Hematopoietic multipotent progenitor cell (in vitro differentiated cells): ENCODE measurements at regions not wholly inside any gene's neighbourhood (a gene's known extent, or its start where the extent isn't known, plus 50 kb on each side); places are given as distances from the start of the nearest gene placed in this dataset.
"Not testable (repeated sequence)": the region's sequence is repeated elsewhere in the genome, so short reads cannot be mapped to it uniquely, and the experiment has no call there.

Source experiments
- DNase-seq, 3 donors: peaks; one replicate each; pipeline ENCODE4 v3.0.0-alpha.2; 2011 to 2015; ENCODE audit warnings: low read depth in 2 of 3, low spot score in 2 of 3

DNA sequence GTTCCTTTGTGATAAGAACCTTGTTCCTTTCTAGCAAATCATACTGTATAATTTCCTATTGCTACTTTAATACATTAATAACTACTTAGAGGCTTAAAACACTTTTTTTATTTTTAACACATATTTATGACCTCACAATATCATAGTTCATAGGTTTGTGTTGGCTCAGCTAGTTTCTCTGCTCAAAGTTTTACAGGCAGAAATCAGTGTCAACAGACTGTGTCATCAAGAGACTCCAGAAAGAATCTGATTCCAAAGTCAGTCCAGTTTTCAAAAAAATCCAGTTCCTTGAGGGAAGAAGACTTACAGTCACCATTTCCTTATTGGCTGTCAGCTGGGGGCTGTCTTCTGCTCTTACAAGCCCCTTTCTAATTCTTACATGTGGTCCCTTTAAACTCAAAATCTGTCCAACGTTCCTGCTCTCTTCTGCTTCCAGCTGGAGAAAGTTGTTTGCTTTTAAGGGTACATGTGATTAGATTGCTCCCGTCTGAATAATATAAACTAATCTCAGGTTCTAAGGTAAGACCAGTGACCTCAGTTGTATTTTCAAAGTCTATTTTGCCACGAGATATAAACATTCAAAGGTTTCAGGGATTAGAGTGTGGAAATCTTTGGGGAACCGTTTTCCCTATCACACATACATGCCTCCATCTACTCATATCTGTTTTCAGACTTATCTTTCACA, 267.3 kb upstream of the SLITRK5 start:
- DNase-seq: no peak

DNA sequence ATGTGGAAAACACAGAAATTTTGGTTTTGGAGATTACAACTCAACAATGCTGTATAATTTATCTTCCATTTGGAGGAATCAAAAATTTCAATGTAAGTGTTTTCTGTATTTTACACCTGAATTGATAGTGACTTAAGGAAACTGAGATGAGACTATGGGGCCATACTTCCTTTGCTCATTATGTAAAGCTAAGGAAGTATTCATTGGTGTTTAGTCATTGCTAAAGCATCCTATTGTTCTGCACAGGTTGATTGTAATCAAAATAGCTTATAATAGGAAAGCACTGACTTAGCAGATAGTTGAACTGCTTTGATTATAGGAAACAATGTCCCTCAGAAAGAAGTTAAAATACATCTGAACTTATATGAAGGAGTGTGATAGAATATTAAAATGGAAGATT, 244.4 kb upstream of the SLITRK5 start:
- no peak for DNase-seq

DNA sequence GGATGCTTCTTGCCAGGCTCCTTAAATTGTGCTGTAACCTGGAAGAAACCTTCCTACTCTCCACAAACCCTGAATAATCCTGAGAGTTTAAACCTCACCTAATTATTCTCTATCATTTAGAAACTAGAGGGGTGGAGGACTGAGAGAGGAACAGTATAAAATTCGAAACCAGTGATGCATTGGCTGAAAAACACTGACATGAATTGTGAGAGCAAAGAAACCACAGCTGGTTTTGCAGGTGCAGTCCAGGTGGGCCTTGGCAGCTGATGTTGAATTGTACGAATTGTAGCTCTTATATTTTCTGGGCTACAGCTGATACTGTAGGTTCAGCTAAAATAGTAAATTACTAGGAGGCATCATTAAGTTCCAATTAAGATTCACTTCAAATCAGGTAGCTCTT, 227.0 kb upstream of the SLITRK5 start:
- no peak for DNase-seq

DNA sequence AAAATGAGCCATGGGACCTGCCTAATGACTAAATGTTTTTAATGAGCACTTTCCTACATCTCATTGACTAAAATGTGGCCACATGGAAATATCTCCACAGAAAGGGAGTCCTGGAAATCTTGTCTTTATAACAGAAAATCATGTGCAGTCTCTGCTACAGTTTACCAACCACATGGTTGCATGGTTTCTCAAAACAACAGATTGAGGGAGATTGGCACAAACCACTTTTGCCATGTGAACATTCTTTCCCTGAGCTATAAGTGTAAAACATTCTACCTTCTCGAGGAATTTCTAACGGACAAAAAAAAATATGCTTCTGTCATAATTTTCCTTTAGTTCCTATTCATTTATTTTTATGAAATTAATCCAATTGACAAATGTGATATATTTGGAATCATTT, 218.9 kb upstream of the SLITRK5 start:
- no peak for DNase-seq

DNA sequence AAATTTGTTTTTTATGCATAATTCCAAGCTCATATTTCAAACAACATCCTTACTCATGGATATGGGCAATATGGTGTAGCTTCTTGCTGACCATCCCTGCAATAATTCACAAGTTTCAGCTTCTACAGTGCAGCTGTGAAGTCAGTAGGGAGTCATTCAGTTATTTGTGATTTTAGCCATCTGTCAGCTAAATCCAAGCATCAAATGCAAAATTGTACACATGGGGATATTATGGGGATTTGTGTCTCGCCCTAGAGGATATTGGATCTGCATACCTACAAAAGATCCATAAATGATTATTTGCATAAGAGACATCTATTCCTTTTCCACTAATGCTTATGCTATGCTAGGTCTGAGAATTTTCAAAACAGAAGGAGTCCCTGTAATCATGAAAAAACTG, 217.9 kb upstream of the SLITRK5 start:
- DNase-seq: no peak

DNA sequence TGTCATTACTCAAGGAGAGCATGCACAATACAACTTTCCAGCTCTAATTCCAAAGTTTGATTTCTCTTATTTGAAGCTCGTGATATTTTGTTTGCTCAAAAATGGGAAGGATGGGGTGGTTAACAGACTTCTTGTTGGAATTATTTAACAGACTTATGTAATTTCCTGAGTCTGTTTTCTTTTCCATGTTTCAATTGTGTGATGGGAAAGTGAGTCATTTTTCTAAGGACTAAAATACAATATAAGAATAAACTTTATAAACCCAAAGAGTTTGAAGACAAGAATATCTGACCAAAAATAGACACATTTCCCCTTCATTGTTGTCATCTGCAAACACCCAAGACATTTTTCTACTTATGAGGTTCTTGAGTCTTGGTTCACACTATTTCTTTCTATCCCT, 211.8 kb upstream of the SLITRK5 start:
- no peak for DNase-seq

DNA sequence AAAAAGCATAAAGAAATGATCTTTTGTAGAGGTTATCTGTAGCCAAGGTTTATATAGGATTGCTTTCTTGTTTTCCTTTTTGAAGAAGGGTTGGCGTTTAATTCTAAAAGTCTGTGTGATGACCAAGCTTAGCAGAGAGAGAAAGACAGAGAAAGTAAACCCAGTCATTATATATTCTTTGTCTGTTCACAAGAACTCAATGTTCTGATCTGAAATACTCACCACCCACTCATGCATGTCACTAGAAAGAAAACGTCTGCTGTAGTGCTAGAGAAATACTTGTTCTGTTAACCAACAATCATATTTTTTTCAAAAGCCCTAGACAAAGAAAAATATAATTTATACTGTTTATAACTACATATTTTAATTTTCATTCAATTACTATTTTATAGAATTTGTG, 173.7 kb upstream of the SLITRK5 start:
- no peak for DNase-seq

DNA sequence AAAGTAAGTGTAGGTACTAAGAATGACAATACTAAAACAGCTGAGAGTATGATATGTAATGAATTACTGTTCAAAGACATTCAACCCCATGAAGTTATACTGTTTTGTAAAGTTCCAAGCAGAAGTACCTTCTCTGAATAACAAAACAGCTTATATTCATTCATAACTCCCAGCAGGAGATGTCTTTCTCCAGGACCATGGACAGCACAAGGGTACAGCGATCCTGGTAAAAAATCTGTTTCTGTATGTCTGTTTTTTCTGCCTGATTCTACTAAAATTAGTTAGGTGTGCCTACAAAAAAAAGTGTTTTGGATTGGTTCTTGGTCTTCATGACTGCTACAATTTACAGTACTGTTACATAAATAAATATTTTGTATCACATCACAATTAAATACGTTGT, 172.5 kb upstream of the SLITRK5 start:
- DNase-seq: peak in 1 of 3 donors; percentile 5

DNA sequence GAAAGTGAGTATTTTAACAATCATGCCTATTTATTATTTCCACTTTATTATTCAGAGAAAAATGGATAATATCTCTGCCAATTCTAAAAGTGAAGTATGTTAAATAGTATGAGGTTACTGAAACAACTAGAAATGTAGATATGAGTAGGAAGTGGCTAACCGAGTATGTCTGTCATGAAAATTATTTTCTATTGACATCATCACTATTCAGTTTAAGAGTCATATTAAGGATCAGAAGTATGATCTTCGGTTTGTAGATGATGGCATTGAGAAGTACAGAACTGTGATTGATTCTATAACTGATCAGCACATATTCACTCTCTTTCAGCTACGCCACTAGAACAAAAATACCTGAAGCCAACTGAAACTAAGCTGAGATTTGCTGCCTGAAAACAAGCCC, 146.4 kb upstream of the SLITRK5 start:
- no peak for DNase-seq

DNA sequence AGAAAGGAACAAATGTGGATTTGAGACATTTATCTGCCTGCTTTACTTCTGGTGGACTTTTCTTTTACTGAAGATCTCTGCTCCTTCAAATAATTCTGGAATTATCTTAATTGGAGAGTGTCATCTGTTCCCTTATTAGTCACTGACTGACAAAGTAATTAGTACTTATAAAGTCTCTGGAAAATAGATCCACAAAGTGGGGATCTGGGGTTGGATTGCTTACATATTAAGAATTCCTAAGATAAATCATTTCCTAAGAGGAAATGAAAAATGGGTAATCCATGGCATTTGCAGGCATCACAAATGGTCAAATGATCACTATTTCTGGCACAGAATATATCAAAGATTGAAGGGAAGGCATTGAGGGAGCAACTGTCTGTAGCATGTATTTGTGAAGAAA, 137.4 kb upstream of the SLITRK5 start:
- DNase-seq: no peak

DNA sequence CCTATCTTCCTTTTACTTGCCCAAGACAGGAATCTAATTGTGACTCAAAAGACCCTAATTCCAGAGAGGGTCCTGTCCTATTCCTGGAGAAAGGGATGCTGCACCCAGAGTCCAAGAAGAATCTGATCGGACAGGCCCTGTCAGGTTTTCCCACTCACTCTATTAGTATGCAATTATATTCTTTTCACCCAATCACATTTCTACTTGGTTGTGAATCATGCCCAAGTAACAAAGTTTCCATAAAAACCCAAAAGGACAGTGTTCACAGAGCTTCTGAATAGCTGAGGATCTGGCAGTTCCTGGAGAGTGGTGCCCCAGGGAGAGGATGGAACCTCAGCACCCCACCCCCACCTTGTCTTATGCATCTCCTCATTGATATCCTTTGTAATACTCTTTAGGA, 135.3 kb upstream of the SLITRK5 start:
- DNase-seq: no peak

DNA sequence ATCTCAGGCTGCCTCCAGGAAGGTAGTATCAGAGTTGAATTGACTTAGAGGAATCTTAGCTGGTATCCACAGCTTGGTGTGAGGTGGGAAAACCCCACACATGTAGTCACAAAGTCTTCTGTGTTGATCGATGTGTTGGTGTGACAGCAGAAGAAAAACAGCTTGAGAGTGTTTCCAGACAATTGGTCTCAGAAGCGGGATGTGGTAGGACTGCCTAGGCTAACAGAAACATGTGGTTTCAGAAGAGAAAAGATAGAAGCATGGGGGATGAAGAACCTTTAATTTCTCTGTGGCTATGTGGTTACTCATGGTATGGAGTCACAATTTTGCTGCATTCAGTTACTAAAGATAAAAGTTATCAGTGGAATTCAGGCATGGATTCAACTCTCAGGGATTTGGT, 134.7 kb upstream of the SLITRK5 start:
- no peak for DNase-seq

DNA sequence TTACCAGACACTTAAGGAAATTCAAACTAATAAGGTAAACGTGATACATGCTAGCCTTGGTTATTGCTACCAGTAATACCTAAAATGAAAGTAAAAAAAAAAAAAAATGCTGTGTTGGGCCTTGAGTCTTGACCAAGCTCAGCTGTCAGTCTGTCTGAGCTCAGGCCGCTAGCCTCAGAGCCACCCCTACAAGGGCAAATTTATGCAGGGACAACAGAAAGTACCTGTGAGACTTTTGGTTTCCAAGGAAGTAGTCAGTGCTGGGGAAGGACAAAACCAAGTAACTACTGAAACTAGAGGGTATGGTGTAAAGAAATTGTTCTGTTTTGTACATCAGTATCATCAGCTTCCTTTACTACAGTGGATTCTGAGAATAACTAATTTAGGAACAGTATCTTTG, 134.3 kb upstream of the SLITRK5 start:
- DNase-seq: no peak

DNA sequence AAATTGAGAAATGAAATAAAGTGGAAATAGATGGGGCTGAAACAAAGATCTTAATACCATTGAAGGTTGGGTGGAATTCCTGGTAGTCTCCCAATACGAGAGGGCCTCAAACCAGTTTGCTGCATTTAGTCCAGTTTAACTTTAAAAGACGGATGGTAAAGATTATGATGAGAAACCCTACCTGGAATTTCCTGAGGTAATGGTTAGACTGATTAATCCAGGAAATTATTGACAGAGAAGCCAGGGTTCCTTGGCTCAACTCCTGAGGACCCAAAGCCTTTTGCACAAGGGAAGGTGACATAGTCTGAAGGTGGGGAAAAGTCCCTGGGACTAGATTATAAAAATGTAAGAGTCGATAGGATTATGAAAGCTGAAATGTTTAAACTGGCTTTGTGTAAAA, 133.2 kb upstream of the SLITRK5 start:
- DNase-seq: no peak

DNA sequence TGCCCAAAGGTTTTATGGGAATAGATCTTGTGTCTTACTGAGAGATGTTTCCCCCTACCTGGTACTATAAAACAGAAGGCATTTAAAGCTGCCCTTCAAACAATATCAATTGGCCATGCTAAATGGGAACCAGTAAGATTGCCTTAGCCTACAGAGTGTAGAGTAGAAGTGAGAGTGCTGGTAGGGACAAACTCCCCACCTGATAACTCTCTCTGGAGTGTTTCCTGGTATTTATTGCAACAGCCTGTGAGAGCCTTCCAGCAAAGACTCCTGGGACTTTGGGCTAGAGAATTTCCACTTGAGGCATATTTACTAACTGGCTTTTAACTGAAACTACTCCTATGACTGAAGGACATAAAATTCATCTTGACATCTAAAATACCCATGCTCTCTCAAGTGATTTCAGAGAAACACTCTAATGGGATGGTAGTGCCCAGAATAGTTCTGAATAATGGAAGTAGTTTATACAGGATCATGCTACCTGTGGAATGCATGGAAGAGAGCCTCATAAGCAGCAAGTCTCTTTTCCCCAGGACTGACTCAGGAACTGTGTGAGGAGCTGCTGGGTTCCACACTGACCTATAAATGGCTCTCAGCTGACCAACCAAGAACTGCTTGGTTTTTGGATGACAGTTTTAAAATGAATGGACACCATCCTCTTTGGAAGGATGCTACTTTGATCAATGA, 132.7 kb upstream of the SLITRK5 start:
- DNase-seq: no peak

DNA sequence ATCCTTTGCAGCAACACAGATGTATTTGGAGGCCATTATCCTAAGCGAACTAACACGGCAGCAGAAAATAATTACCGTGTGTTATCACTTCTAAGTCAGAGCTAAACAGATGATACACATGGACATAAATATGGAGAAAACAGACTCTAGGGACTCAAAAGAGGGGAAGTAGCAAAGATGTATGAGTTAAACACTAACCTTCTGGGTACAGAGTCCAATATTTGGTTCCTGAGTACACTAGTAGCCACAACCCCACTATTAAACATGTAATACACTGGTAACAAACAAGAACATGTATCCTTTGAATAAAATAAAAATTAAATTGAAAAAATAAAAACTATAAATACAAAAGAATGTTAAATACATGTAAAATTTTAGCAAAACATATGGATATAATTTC, 118.0 kb upstream of the SLITRK5 start:
- no peak for DNase-seq

DNA sequence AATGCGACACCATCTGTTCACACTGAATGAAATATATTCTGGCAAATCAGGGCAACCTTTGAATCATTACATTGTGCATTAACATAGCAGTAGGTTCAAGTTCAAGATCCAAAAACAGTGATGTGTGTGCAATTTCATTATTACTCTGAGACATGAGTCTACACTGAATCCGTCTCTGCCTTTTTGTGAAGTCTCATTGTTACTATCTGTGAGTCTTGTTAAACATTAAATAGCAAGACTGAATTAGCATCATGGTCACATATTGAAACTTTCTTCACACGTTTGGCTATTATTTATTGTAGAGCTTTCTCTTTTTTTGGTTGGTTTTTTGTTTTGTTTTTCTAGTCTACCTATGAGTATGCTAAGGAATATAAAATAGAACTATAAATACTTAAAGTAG, 117.1 kb upstream of the SLITRK5 start:
- no peak for DNase-seq

DNA sequence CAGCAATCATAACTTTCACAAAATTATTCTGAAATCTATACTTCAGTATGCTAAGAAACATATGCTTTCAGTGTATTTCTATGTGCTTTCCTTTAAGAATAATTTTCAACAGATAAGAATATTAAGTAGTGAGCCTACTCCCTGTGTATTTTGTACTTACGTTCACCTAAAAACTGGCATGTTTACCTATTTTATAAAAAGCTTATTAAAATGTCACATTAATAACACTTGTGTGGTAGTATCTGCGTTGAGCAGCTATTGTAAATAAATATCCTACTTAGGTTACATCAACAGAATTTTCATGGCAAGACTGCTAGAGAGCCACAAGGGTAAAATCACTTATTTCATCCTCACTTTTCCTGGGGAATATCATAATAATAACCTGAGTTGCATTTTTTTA, 113.4 kb upstream of the SLITRK5 start:
- no peak for DNase-seq

DNA sequence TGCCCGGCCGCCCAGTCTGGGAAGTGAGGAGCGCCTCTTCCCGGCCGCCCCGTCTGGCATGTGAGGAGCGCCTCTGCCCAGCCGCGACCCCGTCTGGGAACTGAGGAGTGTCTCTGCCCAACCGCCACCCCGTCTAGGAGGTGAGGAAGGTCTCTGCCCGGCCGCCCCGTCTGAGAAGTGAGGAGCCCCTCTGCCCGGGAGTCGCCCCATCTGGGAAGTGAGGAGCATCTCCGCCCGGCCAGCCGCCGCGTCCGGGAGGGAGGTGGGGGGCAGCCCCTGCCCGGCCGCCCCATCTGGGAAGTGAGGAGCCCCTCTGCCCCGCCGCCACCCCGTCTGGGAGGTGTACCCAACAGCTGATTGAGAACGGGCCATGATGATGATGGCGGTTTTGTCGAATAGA, 109.6 kb upstream of the SLITRK5 start:
- DNase-seq: not testable (repeated sequence)

DNA sequence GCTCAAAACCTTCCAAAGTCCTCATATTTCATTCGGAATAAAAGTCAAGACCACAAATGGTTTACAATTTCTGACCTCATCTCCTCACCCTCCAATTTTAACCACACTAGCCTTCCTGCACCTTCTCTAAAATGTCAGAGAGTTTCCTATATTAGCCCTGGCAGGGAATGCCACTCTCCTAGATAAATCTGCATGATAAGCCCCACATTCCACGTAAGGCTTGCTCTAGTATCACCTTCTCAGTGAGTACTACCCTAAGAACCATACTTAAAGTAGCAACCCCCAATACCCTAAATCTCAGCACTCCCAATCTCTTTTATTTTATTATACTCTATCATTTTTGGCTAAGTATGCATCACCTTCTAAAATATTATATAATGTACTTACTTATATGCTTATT, 100.5 kb upstream of the SLITRK5 start:
- no peak for DNase-seq

DNA sequence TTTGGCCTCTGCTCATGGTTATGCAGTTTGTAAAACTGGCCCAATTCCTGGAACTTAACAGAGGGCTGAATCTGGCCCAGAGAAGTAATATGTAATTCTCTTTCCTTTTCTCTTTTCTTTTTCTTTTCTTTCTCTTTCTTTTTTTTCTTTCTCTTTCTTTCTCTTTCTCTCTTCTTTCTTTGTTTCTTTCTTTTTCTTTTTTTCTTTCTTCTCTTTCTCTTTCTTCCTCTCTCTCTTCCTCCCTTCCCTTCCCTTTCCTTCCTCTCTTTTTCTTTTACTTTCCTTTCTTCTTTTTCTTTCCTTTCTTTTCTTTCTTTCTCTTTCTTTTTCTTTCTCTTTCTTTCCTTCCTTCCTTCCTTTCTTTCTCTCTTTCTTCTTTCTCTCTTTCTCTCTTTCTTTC, 88.8 kb upstream of the SLITRK5 start:
- no peak for DNase-seq

DNA sequence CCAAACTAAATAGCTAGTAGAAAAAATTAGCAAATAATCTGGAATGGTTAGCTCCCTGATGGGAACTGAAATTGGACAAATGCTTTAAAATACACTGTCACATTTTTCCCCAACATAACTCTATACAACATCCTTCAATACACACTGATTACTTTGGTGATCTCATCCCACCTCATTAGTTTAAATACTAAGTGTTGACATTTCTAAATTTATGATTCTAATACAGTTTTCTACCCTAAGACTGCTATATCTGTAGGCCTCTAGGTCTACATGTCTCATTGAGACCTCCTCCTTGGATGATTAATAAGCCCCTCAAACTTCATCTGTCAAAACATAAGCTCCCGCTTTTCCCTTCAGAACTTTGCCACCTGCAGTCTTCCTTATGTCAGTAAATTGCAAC, 80.7 kb upstream of the SLITRK5 start:
- DNase-seq: no peak

DNA sequence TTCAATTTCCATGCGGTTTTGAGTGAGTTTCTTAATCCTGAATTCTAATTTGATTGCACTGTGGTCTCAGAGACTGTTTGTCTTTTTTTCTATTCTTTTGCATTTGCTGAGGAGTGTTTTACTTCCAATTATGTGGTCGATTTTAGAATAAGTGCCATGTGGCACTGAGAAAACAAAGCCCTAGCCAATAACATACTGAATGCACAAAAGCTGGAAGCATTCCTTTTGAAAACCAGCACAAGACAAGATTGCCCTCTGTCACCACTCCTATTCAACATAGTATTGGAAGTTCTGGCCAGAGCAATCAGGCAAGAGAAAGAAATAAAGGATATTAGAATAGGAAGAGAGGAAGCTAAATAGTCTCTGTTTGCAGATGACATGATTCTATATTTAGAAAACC, 66.7 kb upstream of the SLITRK5 start:
- DNase-seq: not testable (repeated sequence)
